ENCODE measurements at regions not wholly inside any gene's neighbourhood (a gene's known extent, or its start where the extent isn't known, plus 50 kb on each side); places are given as distances from the start of the nearest gene placed in this dataset.

DNA sequence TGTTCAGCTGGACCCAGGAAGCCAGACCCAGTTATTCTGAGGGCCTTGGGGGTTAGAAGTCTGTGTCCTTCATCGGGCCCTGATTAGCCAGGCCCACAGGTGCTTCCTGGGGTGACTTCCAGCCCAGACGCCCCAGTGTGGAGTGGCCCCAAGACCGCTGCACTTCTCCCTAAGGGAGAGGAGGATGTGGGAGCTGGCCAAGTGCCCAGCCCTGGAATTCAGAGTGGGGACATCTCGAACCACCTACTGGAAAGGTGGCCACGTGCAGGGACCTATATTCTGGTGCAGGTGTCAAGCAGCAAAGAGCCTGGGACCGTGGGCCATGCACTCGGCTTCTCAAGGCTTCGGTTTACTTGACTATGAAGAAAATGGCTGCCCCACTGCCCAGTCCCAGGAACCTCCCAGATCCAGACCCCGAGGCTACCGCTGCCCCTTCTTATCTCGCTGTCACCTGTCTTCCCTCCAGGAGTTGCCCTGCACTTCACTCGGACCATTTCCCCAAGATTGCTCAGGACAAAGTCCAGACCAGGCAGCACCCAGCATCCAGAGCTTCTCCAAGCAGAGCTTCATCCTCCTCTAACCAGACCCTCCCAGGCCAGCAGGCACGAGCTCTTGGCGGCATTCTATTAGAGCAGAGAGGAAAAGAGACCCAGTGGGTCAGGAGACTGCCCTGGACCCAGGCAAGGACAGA lies 142.8 kb upstream of the ID2 start:
- FAIRE-seq: no peak
- H4K20me1 ChIP-seq (replicated peaks; ENCODE audit: control insufficient read depth, insufficient read depth, low read length): no peaks in the 10 kb centered on the region
- intact Hi-C loops (cut with micrococcal nuclease) (no loop called here), in situ Hi-C loops (cut with MboI) (no loop called here)
- no peaks in the 10 kb centered on the region for H3K9me3 ChIP-seq (replicated peaks; ENCODE audit: control insufficient read depth, insufficient read depth, low read depth, low read length)
- H3K4me1 ChIP-seq (replicated peaks in 1 of 2; ENCODE audit: control insufficient read depth in 2 of 2, insufficient read depth in 2 of 2, low read length in 2 of 2): peaks cover 32 to 65% of the 10 kb centered on the region in 2 experiments
- H3K4me2 ChIP-seq (ENCODE audit: insufficient read depth, low read length): no peak overlapping the region
- WGBS (ENCODE audit: insufficient coverage, low coverage, missing lambda C conversion rate): 61% methylated on average over 14 of the region's 14 CpGs
- H2AFZ ChIP-seq (ENCODE audit: low read depth, low read length): 0 out of 2 replicates have a peak overlapping the region, but pooled peaks have one; percentile 4
- no peaks in the 10 kb centered on the region for H3K27me3 ChIP-seq (ENCODE audit: control insufficient read depth in 2 of 2, insufficient read depth in 2 of 2, low read length in 2 of 2)
- no peaks in the 10 kb centered on the region for H3K79me2 ChIP-seq (ENCODE audit: control insufficient read depth, insufficient read depth, low read length)
- DNase-seq (ENCODE audit: extremely low read depth in 1 of 4, low spot score in 3 of 4): no peak
- no peak overlapping the region for H3K27ac ChIP-seq (ENCODE audit: extremely low read depth, low read depth, low read length)
- H3K4me3 ChIP-seq: no peak overlapping the region
- ChIA-PET POLR2A (interaction anchor here (0.6 to 2.2 kb wide), 7 partner anchors 10 to 143 kb away, joined by 3 to 6 read pairs (median 3); partner anchors contain the start of gene ID2), CTCF (ENCODE audit: low intra/inter-chr PET ratio) (no interaction called here)
- ATAC-seq: no peak
- no TSS peak for BruUV-seq (replicated peaks)
- peak overlapping the region in 1 of 2 experiments; percentile 13; a peak in 2 of 4 replicates for H3K9ac ChIP-seq (ENCODE audit: insufficient read depth in 1 of 2, low read depth in 2 of 2, low read length in 2 of 2)
- H3K36me3 ChIP-seq (ENCODE audit: control insufficient read depth, insufficient read depth, low read length): no peaks in the 10 kb centered on the region
- TF ChIP-seq ZBTB17 (CRISPR knock-in tag; IDR thresholded peaks at IDR 0.05): 0 out of 2 replicates have a peak, but pooled peaks have one; percentile 25
- TF ChIP-seq ASH1L (IDR thresholded peaks at IDR 0.05; ENCODE audit: borderline replicate concordance, low read depth, partially characterized antibody): no peak
- TF ChIP-seq NBN (IDR thresholded peaks at IDR 0.05; ENCODE audit: low read depth): no peak
- TF ChIP-seq SNIP1 (IDR thresholded peaks at IDR 0.05; ENCODE audit: low read depth): no peak
- TF ChIP-seq ZFPM2 (CRISPR knock-in tag; IDR thresholded peaks at IDR 0.05): no peak
- TF ChIP-seq CC2D1A (IDR thresholded peaks at IDR 0.05): no peak
- peak; percentile 37; the same call in 1 of the 2 replicates for TF ChIP-seq ZNF311 (CRISPR knock-in tag; IDR thresholded peaks at IDR 0.05)
- TF ChIP-seq NONO (IDR thresholded peaks at IDR 0.05; ENCODE audit: low read depth in 2 of 2, low read length in 1 of 2): no peak
- TF ChIP-seq ZNF134 (CRISPR knock-in tag; conservative IDR thresholded peaks at IDR 0.05): no peak
- H3K9me1 ChIP-seq (ENCODE audit: control insufficient read depth, insufficient read depth, low read length): no peaks in the 10 kb centered on the region

Measured in K562 (cell line).